Hepatic stellate cell (primary cell): ENCODE measurements at regions not wholly inside any gene's neighbourhood (a gene's known extent, or its start where the extent isn't known, plus 50 kb on each side); places are given as distances from the start of the nearest gene placed in this dataset.
"Not testable (repeated sequence)": the region's sequence is repeated elsewhere in the genome, so short reads cannot be mapped to it uniquely, and the experiment has no call there.

Source experiments
- DNase-seq: peaks from one replicate; pipeline ENCODE4 v3.0.0; 2011; ENCODE audit warnings: low spot score

DNA sequence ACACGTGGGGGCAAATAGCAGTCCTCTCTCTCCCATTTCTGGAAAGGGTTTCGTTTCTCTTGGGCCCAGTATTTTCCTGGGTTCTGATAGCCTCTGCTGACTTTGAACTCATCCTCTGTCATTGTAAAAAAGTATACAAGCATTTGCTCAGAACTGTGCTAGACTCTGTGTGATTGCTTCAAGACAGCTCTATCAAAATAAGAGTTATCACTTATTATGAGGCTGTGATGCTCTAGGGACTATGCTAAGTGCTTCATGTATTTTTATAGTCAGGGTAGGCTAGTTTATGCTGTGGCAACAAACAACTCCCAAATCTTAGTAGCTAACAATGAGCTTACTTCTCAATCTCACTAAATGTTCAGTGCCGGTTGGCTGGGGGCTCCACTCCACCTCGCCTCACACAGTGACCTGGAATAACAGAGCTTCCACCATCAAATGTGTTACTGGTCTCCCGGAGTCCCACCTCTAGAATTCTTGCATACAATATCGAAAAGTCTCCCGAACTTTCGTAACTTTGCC lies 110.8 kb upstream of the CDC42EP3 start:
- no peak for DNase-seq

DNA sequence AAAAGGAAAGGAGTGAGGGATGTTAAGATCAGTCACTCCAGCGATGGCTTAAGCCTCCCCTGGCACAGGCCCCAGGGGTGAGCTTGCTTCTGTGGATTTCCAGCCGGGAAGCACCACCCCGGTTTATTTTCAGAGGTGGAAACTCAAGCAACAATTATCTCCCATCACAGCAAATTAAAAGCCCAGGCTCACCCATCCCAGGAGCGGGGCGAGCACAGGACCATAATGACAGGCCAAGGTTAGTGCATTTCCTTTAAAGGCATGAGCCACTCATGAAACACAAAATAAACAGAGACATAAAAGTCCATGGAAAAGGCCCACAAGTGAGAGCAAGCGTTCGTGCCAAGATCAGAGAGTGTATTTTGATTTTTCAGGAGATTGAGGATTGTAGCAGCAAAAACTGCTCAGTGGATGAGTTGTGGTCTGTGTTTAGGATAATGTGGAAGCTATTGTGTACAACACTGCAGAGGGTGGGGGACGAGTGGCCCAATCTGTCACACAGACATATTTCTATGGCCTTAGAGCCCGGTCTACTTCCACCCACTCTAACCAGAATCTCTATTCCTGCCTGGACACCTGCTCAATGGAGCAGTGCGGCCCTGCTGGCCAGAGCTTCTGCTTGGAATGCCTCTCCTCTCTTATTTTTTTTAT lies 111.4 kb upstream of the CDC42EP3 start:
- DNase-seq = no peak

DNA sequence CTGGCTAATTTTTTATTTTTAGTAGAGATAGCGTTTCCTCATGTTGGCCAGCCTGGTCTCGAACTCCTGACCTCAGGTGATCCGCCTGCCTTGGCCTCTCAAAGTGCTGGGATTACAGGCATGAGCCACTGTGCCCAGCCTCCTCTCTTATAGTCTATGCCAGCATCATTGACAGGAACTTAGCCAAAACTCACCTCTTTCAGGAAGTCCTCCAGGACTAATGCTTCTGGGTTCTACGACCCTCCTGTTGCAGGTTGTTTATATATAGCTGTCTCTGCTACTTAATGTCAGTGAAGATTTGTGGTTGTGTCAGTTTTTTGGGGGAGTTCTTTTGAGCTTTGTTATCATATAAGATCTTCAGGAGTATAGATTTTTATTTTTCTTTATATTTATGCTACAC lies 112.1 kb upstream of the CDC42EP3 start:
- no peak for DNase-seq

DNA sequence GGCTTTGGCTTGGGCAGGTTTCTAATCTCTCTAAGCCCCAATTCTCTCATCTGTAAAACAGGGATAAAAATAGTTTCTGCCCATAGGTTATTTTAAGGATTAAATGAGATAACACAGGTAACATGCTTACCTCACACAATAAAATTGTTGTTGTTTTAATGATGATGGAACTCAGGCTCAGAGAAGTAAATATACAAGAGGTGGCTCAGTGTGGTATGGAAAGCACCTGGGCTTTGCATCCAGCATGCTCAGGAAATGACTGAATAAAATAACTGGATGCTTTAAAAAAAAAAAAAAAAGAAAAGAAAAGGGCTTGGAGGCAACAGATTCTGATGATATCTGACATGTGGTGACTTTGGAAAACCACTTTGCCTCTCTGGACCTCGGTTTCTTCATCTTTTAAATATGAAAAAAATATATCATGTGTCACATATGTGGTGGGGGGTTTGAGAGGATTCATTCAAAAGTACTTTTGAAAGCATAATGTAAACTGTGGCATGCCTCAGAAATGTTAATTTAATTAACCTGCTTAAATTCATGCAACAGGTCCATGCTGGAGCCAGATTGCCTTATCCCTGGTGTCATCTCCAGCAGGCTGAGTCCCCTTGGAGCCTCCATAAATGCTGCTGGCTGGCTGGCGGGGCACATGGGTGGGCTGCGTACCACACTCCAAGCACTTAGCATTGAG lies 112.8 kb upstream of the CDC42EP3 start:
- no peak for DNase-seq

DNA sequence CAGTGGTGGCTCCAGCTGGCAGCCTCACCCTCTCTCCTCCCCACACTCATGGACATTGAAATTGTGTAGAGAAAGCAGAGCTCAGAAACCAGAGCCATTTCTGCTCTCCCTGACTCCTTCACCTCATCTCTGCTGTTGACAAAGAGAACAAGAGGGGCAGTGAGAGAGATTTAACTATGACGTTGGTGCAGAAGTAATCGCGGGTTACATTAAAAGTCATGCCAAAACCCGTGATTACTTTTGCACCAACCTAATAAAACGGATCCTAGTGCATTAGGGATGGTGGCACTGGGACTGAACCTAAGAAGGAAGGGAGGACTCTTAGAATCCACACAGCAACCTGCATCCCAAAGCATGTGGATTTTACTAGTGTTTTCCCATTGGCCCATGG lies 113.3 kb upstream of the CDC42EP3 start:
- no peak for DNase-seq

DNA sequence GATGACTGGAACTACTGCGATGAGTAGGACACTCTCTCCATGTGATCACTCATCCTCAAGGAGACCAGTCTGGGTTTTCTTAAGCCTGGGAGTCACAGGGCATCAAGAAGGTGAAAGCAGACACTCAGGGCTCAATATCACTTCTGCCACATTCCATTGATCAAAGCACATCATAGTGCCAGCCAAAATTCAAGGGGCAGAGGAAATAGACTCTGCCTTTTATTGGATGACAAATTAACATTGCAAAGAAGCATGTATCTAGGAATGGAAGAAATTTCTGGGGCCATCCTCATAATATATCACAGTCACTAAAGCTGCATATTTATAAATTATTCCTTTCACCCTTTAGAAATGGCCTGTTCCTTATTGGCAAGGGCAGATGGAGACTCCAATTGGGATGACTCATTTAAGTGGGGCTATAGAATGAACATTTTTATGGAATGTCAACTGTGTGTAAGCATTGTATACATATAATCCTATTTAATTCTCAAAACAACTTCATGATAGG lies 114.8 kb upstream of the CDC42EP3 start:
- no peak for DNase-seq

DNA sequence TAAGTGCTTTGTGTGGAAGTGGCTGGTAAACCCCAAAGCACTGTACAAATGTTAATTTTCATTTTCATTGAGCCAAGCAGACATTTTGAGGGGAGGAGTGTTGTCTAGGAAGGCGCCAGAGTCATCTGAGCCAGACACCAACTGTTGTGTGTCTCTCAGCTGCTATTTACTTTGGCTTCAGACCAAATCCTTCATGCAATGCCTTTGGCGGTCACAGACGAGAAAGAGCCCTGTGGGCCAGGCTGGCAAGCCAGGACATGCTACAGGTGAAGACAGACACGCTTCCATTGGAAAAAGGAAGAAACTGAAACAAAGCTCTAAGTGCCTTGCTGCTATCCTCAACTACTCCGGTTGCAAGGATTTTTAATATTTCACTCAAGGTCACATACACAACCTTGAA lies 115.4 kb upstream of the CDC42EP3 start:
- DNase-seq = no peak

DNA sequence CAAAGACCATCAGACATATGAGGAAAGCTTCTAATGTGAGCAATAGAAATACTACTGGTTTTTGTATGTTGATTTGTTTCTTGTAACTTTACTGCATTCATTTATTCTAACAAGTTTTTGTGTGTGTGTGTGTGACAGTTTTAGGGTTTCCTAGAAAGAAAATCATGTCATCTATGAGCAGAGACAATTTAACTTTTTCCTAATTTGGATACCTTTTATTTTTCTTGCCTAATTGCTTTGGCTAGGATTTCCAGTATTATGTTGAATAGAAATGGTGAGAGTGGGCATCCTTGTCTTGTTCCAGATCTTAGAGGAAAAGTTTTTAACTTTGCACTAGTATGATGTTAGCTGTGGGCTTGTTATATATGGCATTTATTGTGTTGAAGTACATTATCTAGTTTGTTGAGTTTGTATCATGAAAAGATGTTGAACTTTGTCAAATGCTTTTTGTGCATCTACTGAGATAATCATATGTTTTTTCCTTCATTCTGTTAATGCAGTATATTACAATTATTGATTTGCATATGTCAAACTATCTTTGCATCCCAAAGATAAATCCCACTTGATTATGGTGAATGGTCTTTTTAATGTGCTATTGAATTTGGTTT lies 117.3 kb upstream of the CDC42EP3 start:
- DNase-seq = no peak

DNA sequence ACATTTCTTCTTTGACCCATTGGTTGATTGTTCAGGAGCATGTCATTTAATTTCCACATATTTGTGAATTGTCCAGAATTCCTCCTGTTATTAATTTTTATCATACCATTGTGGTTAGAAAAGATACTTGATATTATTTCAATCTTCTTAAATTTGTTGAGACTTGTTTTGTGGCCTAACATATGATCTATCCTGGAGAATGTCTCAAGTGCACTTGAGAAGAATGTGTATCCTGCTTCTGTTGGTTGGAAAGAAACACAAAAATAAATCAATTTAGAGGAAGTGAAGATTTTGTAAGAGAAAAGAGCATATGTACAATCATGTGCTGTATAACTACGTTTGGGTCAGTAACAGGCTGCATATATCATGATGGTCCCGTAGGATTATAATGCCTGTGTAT lies 118.6 kb upstream of the CDC42EP3 start:
- DNase-seq = no peak

DNA sequence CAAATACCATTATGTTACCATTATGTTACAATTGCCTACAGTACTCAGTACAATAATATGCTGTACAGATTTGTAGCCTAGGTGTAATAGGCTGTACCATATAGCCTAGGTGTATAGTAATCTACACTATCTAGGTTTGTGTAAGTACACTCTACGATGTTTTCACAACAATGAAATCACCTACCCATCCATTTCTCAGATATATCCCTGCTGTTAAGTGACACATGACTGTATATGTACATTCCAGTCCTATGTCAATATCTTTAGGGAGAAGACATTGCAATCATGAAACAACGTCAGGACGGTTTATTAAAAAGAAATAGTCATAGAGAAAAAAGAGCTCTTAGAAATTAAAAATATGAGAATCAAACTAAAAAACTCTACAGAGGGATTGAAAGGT lies 119.0 kb upstream of the CDC42EP3 start:
- no peak for DNase-seq

DNA sequence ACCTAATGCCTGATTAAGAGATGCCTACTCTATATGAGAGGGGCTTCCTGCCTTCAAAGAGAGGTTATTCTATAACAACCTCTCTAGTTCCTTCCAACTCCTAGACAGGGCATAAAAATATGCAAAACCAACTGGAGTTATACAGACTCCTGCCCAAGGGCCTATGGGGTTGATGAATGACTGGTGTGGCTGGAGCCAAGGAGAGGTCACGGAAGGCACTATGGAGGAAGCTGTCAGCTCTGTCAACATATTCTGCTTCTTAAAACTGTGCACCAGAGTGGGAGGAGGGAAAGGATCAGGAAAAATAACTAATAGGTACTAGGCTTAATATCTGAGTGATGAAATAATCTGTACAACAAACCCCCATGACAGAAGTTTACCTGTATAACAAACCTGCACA lies 120.9 kb upstream of the CDC42EP3 start:
- no peak for DNase-seq

DNA sequence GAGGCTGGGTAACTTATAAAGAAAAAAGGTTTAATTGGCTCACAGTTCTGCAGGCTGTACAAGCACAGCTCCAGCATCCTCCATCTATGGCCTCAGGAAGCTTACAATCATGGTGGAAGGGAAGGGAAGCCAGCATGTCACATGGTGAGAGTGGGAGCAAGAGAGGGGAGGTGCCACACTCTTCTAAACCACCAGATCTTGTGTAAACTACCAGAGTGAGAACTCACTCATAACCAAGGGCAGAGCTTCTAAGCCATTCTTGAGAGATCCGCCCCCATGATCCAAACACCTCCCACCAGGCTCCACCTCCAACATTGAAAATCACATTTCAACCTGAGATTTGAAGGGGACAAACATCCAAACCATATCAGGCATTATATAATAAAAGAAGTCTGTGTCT lies 121.6 kb upstream of the CDC42EP3 start:
- DNase-seq = no peak

DNA sequence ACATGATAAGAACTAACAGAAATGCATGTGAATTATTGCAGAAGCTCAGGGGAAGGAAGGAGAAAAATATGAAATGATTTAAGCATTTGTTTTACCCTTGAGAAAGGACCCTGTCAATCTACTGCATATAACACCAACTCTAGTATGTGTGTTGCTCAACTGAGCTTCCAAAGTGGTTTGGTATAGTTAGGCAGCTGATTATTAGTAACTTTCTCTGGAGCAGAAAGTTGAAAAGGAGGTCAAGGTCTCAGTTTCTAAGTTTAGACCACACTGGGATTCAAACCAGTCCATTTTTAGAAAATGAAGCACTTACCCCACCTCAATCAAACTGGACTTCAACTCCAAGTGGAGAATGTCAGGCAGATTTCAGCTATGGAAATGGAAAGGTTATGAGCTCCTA lies 123.3 kb upstream of the CDC42EP3 start:
- no peak for DNase-seq

DNA sequence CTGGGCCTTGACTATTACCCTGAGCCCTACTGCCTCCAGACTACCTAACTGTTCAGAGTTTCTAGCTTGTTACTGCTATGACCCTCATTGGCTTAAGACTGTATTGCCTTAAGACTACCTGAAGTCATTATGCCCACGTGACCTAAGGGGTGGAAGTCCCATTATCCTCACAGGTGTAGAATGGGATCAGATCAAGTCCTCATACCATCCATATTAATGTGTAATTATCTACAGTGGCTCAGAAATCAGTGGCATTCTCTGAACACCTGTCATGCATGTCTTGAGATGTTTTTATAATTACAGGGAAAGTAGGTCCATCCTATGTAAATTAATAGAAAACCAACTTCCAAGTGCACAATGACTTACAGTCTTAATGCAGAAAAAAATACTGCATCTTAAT lies 124.0 kb upstream of the CDC42EP3 start:
- DNase-seq = no peak

DNA sequence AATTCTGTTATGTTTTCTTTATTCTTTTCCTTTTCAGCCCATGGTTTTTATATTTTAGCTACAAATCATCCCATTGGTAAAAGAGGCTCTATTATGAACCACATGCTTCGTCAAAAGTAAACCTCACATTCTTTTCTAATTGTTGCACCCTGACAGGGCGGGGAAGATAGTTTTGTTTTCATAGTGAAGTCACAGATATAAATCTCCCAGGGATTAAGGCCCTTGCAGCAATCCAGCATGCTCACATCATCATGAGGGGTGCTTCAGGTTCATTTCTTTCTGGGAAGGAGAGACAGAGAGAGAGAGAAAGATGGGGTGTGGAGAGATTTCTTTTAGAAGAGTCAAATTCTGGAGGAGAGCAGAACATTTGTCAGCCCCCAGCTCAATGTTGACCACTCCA lies 124.5 kb upstream of the CDC42EP3 start:
- no peak for DNase-seq

DNA sequence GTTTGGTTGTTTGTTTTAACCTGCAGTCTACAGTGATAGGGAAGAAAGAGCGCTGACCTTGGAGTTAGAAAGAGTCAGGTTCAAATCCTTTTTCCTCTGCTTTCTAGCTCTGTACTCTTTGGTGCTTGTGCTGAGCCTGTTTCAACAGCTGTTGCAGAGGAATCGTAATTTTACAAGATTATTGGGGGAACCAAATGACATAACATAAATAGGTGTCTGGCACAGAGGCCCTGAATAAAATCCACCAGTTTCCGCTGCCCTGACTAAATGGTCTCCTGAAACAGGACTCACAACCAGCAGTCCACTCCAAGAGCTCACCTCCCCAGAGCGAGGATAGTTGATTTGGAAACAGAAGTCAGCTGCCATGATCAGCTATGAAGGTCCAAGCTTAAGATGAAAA lies 125.0 kb upstream of the CDC42EP3 start:
- DNase-seq = no peak

DNA sequence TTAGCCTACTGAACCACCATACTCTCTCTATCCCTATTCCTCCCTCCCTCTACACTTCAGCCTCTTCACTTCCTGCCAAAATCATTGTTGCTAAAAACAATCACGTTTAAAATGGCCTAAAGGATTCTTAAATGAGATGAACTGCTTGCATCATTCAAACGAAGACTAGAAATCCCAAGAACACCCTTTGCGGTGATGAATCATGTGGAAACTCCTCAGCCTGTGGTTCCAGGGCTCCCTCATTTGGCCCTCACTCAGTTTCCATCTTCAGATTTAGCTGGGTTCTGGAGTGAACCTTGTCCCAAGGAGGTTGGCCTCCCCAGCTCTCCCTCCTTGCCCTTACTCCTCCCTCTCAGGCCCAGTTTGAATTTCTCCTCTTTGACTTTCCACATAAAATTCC lies 125.6 kb upstream of the CDC42EP3 start:
- DNase-seq = no peak

DNA sequence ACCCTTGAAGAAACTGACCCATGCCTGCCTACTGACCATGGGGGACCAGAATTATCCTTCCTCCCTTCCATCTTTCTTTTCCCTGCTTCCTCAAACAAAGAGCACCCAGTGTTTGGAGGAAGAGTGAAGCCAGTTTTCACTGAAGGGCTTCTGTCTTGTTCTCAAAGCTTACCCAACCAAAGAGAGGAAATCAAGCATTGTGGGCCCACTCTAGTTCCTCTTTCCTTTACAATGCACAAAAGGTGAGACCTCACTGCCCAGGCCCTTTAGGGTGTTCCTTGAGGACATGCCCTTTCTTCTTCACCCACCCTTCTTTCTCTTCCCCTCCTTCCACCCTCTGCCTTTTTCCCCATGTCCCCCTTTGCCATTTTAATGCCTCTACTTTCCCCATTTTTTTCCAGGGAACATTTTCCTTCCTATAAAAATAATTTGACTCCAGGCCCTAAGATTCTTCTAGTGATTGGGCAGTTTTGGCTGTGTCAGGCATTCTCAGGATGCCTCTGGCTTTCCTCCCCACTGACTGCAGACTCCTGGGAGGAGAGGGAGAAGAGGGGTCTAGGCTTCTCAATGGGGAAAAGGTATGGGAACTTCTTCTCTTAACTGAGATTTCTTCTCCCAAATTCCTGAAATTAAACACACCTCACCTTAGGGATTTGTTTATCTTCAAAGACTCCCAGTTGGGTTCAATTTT lies 126.6 kb upstream of the RMDN2 start:
- DNase-seq = no peak

DNA sequence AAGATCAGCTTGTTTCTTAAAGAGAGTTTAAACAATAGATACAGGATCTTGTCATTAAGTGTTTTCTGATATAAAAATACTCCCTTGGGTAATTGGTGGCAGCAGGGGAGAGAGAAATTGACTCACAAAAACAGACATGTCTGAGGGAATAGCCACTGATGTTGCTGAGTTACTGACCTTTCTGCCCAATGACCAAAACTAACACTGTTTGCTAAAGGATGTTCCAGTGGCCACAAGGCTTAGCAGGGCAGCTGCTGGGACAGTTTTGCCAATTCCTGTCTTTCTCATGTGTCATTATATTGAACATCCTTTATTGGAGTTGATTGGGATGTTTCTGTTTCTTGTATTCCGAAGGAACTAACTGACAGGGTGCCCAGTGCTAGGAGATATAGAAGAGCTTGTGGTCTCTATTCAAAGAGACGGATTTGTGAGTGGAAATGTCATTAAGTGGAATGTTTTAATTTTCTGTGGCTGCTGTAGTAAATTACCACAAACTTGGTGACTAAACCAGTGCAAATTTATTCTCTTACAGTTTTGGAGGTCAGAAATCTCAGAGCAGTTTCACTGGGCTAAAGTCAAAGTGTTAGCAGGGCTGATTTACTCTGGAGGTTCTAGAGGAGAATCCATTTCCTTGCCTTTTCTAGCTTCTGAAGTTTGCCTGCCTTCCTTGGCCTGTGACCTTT lies 124.8 kb upstream of the RMDN2 start:
- DNase-seq = no peak

DNA sequence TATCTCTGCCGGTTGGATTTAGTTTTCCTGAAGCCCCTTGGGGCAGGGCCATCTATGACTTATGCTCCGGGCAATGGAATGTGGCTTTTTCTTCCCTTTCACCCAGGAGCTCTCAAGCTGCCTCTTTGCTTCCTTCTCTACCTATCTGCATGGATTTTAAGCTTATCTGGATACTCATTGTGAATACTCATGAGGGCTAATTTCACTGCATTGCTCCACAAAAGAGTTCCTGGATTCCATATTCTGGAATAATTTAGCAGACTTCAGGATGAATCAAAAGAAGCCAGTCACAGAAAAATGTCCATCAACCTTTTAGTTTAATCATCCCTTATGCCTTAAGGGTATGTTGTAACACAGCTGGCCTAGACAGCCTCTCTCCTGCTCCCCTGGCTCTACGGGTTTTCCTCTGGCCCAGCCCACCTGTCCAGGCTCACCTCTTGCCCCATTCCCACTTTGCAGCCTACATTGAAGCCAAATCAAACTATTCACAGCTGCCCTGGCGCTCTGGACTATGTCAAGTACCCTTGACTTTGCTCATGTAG lies 122.8 kb upstream of the RMDN2 start:
- no peak for DNase-seq

DNA sequence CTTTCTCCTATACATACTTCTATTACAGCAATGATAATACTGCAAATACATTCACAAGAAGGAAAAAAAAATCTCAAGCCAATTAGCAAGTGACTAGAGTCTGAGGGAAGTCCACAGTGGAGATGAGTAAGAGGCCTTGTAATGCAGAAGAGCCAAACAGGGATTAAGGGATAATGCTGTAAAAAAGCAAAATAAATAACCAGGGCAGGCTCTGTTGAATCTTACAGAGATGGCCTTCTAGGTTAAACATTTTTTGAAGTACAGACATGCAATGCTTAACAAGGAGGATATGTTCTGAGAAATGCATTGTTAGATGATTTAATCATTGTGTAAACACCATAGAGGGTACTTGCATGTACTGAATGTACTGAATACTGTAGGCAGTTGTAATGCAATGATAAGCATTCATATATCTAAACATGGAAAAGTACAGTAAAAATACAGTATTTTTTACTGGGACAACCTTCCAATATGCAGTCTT lies 122.1 kb upstream of the RMDN2 start:
- DNase-seq = peak; percentile 69

DNA sequence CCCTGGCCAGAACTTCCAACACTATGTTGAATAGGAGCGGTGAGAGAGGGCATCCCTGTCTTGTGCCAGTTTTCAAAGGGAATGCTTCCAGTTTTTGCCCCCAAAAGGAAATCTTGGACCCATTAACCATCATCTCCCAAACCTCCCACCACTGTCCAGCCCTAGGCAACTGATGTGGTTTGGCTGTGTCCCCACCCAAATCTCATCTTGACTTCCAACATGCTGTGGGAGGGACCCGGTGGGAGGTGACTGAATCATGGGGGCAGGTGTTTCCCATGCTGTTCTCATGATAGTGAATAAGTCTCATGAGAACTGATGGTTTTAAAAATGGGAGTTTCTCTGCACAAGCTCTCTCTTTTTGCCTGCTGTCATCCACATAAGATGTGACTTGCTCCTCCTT lies 119.1 kb upstream of the RMDN2 start:
- not testable (repeated sequence) for DNase-seq
